ENCODE measurements at regions not wholly inside any gene's neighbourhood (a gene's known extent, or its start where the extent isn't known, plus 50 kb on each side); places are given as distances from the start of the nearest gene placed in this dataset.

- no peak for DNase-seq
These were observed 269.5 kb upstream of the N4BP1 start for GRCh38 chr16:48879223-48880122.

DNA sequence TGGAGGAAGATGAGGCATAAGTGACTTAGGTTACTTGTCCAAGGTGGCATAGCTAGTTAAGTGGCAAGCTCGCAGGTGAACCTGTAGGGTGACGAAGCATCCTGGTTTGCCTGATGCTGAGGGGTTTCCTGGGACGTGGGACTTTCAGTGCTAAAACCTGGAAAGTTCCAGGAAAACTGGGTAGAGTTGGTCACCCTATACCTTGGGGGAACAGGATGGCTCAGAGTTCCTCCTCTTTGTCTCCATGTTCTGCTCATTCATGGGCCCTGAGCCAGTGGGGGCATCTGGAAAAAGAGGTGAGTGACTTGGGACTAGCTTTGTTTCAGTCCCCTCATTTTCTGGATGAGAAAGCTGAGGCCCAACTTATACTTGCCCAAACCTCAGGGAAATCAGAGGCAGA is 268.0 kb upstream of the N4BP1 start:
- no peak for DNase-seq

DNA sequence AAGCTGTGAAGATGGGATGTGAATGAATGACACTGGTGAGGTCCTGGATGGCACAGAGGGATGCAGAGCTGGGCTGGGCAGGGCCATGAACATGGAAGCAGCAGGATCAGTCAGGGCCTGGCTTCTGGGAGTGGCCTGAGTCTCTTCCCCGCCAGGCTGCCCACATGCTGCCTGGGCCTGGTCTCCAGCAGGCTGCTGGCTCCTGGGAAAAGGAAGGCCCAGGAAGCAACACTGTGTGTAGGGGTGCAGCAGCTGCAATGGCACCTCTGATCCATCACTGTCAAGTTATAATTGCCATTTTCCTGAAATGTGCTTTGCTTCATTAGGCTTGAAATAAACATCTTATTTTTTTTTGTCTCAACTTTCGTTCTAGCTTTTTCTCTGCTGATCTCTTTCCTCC is 260.2 kb upstream of the N4BP1 start:
- no peak for DNase-seq

DNA sequence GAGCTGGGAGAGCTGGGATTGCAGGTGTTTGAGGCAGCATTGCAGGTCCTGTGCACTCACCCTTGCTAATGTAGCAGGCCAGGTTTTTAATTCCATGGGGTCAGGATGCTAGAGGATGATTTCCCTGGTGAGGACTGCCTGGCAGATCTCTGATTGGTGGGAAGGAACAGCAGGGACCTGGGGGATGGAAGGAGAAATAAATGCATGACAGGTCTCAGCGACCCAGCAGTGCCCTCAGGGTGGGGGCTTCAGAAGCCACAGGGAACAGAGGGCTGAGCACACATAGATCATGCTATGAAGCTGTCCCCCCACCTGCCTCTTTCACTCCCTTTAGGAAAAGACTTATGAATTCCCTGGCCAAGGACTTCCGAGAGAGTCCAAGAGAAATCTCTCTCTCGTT is 255.5 kb upstream of the N4BP1 start:
- no peak for DNase-seq

GRCh38 chr16:48864055-48864454 is 254.1 kb upstream of the N4BP1 start:
- no peak for DNase-seq

GRCh38 chr16:48862087-48862532 is 252.1 kb upstream of the N4BP1 start:
- no peak for DNase-seq

DNA sequence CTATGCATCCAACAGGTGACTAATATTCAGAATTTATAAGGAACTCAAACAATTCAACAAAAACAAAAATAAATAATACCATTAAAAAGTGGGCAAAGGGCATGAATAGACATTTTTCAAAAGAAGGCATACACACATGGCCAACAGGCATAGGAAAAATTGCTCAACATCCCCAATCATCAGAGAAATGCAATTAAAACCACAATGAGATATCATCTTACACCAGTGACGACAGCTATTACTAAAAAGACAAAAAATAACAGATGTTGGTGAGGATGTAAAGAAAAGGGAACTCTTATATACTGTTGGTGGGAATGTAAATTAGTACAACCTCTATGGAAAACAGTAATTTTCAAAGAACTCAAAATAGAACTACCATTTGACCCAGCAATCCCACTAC is 250.4 kb upstream of the N4BP1 start:
- DNase-seq: no peak

GRCh38 chr16:48852951-48853350 is 243.0 kb upstream of the N4BP1 start:
- no peak for DNase-seq

GRCh38 chr16:48852458-48852857 is 242.5 kb upstream of the N4BP1 start:
- no peak for DNase-seq

DNA sequence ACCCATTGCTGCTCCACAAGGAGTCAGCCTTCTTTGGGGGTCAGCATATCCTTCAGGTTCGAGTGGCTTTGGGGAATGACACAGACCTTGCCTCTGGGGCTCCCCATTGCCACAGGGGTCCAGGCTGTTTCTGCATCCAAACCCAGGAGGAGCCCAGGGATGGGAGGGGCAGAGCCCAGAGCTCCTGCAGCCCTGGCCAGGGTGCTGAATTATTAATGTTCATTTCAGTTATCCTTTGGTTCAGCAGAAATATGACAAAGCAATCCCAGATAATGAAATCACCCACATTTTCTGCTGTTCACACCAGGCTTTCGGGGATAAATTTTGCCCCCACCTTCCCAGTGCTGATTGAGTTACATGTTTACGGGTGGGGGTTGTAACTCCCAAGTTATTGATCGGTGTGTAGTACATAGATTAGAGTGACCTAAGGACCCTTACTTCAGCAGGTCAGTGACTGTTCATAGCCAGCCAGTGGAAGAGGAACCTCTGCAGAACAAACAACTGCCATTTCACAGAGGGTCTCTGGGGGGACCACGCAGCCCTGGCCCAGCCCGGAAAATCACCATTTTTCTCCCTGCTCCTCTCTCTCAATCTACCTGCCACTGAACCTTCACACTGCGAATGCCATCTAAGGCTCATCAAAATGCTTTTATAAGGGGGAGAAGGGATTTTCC is 240.3 kb upstream of the N4BP1 start:
- DNase-seq: no peak

DNA sequence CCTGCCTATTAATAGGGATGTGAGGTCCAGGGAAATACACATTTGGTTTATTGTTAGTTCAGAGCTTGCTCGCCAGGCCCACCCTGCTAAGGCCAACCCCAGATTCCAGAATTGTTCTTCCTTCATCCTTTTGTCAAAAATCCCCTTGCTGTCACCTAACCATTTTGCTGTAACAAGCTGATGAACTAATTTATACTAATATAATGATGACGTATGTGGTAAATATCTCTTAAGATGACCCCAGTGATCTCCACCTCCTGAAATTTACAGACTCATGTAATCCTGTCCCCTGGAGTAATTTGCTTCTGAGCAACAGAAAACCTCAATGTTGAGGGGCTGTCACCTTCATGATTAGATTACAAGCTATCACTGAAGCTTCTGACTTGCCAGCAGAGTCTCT is 236.3 kb upstream of the N4BP1 start:
- no peak for DNase-seq

GRCh38 chr16:48845261-48845660 is 235.3 kb upstream of the N4BP1 start:
- DNase-seq: no peak

DNA sequence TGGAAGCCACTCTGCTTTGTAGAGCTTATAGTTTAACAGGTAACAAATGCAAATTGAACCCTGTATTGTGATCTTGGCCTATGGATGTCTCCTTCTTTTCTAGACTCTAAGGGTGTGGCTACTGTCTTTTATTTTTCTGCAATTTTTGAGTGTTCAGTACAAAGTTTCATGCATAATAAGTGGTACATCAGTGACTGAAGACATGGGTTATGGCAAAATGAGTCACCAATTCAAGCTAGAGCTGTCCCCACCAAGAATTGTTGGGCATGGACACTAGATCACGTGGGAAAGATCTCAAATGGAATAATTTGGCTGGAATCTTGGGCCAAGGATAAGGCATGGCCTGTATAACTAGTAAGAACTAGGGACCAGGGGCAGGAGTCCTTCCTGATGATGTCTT is 228.4 kb upstream of the N4BP1 start:
- no peak for DNase-seq

DNA sequence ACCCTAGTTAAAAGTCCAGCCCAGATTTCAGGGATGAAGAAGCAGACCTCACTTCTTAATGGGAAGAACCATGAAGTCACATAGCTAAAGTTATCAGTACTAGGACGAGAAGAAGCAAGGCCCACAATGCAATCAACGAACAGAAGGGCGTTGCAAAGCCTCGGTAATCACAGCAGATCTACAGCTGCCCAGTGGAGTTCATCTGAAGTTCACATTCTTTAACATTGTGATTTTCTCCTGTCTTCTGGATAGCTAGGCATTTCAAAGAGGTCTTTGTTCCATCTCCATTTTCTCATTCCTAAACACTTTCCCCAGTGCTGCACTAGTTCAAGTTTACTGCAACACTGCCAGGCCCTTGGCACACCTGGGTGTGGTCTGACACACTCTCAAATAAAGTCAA is 226.7 kb upstream of the N4BP1 start:
- DNase-seq: no peak

- no peak for DNase-seq
These were observed 226.1 kb upstream of the N4BP1 start for GRCh38 chr16:48836067-48836466.

DNA sequence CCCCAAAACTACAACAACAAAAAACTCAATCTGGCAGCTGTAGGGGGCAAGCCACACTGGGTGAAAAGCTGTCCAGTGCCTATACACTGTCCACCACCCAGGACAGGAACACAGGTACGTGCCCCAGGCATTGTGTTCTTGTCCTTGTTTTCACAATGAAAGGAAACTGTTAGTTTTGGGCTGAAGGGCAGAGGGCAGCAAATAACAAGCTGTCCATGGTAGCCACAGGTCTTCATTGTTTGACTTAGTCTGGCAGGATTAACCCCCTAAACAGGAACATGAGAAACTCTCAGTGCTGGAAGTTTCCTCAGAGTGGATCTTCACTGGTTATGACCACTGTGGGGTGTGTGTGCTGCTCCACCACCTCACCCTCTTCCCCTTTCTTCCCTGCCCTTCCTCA is 224.6 kb upstream of the N4BP1 start:
- peak; percentile 4 for DNase-seq

DNA sequence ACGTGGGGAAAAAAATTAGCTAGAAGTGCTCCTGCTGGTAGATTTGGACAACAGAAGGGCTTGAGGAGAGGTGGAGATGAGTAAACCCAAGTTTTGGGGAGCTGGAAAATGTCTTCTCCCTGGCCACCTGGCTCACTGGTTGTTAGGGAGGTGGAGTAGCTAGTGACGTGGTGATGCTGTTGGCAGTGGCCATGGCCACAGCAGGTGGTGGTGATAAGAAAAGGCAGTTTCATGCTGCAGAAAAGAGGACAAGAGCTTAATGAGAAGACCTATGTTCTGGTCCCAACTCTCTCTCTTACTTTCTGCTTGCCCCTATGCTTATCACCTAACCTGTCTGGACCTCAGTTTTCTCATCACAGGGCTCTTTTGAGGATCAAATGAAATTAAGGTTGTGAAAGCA is 223.5 kb upstream of the N4BP1 start:
- no peak for DNase-seq

DNA sequence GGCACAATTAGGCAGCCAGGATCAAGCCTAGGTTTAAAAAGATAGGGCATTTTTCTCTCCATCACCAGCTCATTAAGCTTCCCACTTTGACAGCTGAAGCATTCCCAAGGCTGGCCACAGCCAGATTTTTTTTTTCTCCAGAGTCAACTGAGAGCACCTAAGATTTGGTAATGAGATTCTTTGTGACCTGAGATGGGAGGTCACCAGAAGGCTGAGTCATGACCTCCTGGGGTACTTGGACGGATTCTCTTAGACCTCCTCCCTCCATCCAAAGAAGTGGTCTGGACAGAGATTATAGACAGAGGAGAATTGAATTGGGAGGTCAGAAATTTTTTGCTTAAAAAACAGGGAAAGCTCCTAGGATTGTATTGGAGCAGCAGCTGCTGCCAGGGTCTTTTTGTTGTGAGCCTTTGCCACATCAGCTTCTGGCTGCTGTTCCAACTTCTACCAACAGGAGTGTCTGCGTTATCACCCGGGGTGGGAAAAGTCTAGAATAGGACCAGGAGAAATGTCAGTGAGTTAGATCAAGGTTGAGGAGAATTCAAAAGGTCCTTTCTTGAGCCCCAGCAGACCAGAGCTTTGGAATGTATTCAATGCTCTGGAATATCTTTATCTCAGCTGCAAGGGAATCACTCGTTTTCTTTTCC is 221.2 kb upstream of the N4BP1 start:
- DNase-seq: no peak

DNA sequence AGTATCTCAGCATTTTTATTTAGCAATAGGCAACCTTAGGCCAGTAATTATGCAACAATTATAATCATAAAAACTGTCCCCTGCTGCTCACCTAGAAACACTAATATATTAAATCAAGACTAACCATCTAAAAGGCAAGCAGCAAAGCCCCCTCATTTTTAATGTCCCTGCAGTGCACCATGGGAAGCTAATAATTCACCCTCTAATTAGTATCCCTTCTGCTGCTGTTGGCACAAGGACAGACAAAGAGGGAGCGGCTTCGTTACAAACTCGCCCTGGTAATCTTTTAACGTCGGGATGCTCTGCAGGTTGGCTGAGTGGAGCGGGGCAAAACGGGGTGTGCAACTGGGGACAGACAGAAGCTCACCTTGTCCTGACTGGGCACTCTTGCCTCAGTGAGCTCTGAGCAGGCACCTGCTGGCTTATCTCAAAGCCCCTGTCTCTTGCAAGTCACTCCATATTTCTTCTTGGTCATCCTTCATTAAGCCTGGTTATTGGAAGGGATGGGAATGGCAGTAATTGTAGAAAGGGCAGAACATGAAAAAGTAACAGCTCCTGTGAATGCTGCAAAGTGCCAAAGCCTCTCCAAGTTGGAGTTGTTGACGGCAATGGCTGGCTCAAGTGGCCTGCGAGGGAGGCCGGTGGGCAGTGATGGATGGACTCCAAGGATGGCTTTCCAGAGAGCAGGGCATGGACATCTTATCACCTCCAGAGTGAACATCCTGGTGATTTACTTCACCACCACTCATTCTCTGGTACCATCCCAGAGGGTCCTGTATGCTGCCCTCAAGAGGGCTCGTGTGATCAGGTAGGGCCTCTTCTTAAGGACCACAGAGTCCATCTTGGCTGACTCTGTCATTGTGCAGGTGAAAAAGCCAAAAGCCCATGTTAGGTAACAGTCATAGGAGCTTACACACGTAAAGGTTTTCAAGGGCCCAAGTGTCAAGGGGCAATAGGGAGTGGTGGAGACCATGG is 219.6 kb upstream of the N4BP1 start:
- peak; percentile 22 for DNase-seq

DNA sequence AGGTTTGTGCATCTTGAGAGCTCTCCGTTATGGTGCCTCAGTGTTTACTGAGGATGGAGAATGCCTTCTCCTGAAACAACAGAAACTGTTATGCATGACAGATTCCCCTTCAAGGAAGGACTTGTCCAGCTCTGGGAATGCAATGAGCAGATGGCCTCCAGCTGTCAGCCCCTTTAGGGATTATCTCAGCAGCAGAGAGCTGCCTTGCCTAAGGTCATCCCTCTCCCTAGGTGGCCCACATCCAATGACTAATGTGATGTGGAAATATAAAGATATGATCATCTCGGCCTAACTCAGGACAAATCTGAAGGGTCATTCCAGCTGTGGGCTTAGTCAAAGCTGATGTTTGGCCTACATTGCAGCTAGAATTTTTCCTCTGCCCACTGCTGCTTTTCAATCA is 214.3 kb upstream of the N4BP1 start:
- no peak for DNase-seq

- DNase-seq: no peak
These were observed 212.5 kb upstream of the N4BP1 start for GRCh38 chr16:48822431-48822830.

- no peak for DNase-seq
These were observed 210.4 kb upstream of the N4BP1 start for GRCh38 chr16:48820379-48820778.

- DNase-seq: no peak
These were observed 208.3 kb upstream of the N4BP1 start for GRCh38 chr16:48818257-48818656.
